NB4 (cell line): ENCODE measurements at regions not wholly inside any gene's neighbourhood (a gene's known extent, or its start where the extent isn't known, plus 50 kb on each side); places are given as distances from the start of the nearest gene placed in this dataset.
A peak's percentile ranks its signal among the peaks of the same experiment; 100 is the strongest.

ENCODE experiments used
- DNase-seq: peaks from one replicate; pipeline ENCODE4 v3.0.0; 2010; ENCODE audit warnings: low read depth
- H3K4me3 ChIP-seq: one replicate; pipeline ENCODE4 v1.5.1; 2011; ENCODE audit warnings: mild to moderate bottlenecking, low read depth, low read length, moderate library complexity
- CTCF ChIP-seq: IDR thresholded peaks from one replicate; pipeline ENCODE4 v1.5.1; 2012; ENCODE audit warnings: low read depth, low read length
- MAX ChIP-seq: IDR thresholded peaks from 2 replicates; pipeline ENCODE4 v1.6.1; 2011; ENCODE audit warnings: low read depth, low read length
- MYC ChIP-seq: IDR thresholded peaks from 2 replicates; pipeline ENCODE4 v1.6.1; 2011; ENCODE audit warnings: low read depth, low read length
- POLR2A ChIP-seq: IDR thresholded peaks from 2 replicates; pipeline ENCODE4 v1.6.1; 2011; ENCODE audit warnings: mild to moderate bottlenecking; ENCODE audit not compliant: insufficient read length; ENCODE audit errors: extremely low read depth

- TF ChIP-seq POLR2A (no peak), MYC (no peak), MAX (no peak), CTCF (no peak)
- H3K4me3 ChIP-seq: no peak overlapping the region
- DNase-seq: no peak
Measured at GRCh38 chr13:80239571-80240255, 101.2 kb downstream of the SPRY2 start.

GRCh38 chr13:80239116-80239515, 101.8 kb downstream of the SPRY2 start:
- DNase-seq: no peak
- no peak for TF ChIP-seq POLR2A
- TF ChIP-seq MAX: no peak
- no peak overlapping the region for H3K4me3 ChIP-seq

- DNase-seq: no peak
- no peak overlapping the region for H3K4me3 ChIP-seq
- TF ChIP-seq CTCF: no peak
- TF ChIP-seq MYC: no peak
- no peak for TF ChIP-seq MAX
- no peak for TF ChIP-seq POLR2A
Measured at GRCh38 chr13:80237646-80238045, 103.3 kb downstream of the SPRY2 start.

- DNase-seq: no peak
- no peak overlapping the region for H3K4me3 ChIP-seq
- TF ChIP-seq POLR2A (no peak), CTCF (no peak), MAX (no peak), MYC (no peak)
Measured at GRCh38 chr13:80235967-80236302, 105.0 kb downstream of the SPRY2 start.

GRCh38 chr13:80235166-80235966, 105.6 kb downstream of the SPRY2 start:
- TF ChIP-seq POLR2A (no peak), MAX (no peak), CTCF (no peak), MYC (no peak)
- no peak overlapping the region for H3K4me3 ChIP-seq
- DNase-seq: peak; percentile 77

GRCh38 chr13:80227645-80228044, 113.3 kb downstream of the SPRY2 start:
- H3K4me3 ChIP-seq: no peak overlapping the region
- TF ChIP-seq MAX: no peak
- TF ChIP-seq MYC: no peak
- no peak for TF ChIP-seq POLR2A
- TF ChIP-seq CTCF: no peak
- no peak for DNase-seq
